SU-DHL-6 (cell line): ENCODE measurements at regions not wholly inside any gene's neighbourhood (a gene's known extent, or its start where the extent isn't known, plus 50 kb on each side); places are given as distances from the start of the nearest gene placed in this dataset.

Experiments used
- H2AFZ ChIP-seq: fragments of 200-600 bp; sonication (generic); 2 replicates; pipeline ENCODE4 v1.6.1; 2014; ENCODE audit warnings: low read depth, mild to moderate bottlenecking, moderate library complexity, mixed read lengths, antibody characterized with exemption, low read length; ENCODE audit not compliant: severe bottlenecking
- H3F3A ChIP-seq: fragments of 200-600 bp; shearing (Covaris generic); 2 replicates; pipeline ENCODE4 v1.6.0; 2016; ENCODE audit warnings: antibody characterized with exemption, mild to moderate bottlenecking; ENCODE audit not compliant: insufficient read depth
- H3K27ac ChIP-seq: fragments of 200-600 bp; sonication (generic); 2 replicates; pipeline ENCODE4 v1.5.1; 2016; ENCODE audit warnings: low read depth, mild to moderate bottlenecking, low read length, moderate library complexity, mixed read lengths
- H3K27me3 ChIP-seq: fragments of 200-600 bp; sonication (generic), shearing (Covaris generic); 2 replicates; pipeline ENCODE4 v1.6.0; 2014; ENCODE audit warnings: mild to moderate bottlenecking, low read length
- H3K36me3 ChIP-seq: fragments of 200-600 bp; sonication (generic); 2 replicates; pipeline ENCODE4 v1.6.1; 2014; ENCODE audit warnings: mild to moderate bottlenecking, low read length, mixed read lengths
- H3K4me2 ChIP-seq: fragments of 300-600, 200-600 bp; shearing (Covaris generic), sonication (generic); 2 replicates; pipeline ENCODE4 v1.6.0; 2014; ENCODE audit warnings: low read length, low read depth, mild to moderate bottlenecking; ENCODE audit not compliant: poor library complexity, severe bottlenecking
- H3K4me3 ChIP-seq: fragments of 200-600 bp; sonication (generic); 2 replicates; pipeline ENCODE4 v1.5.1; 2014; ENCODE audit warnings: antibody characterized with exemption, low read length, mild to moderate bottlenecking, mixed read lengths; ENCODE audit not compliant: insufficient read depth, poor library complexity, severe bottlenecking
- H3K79me2 ChIP-seq: fragments of 200-600 bp; sonication (generic); 2 replicates; pipeline ENCODE4 v1.6.1; 2014; ENCODE audit warnings: mild to moderate bottlenecking, low read length, moderate library complexity; ENCODE audit not compliant: insufficient read depth
- H3K9ac ChIP-seq: fragments of 200-600 bp; sonication (generic); 2 replicates; pipeline ENCODE4 v1.7.0; 2014; ENCODE audit warnings: mild to moderate bottlenecking, low read length
- H3K9me2 ChIP-seq: fragments of 200-600 bp; sonication (generic); replicated peaks from 2 replicates; pipeline ENCODE4 v1.6.1; 2014; ENCODE audit warnings: low read length; ENCODE audit not compliant: insufficient read depth
- H3K9me3 ChIP-seq: fragments of 200-600 bp; sonication (generic); 2 replicates; pipeline ENCODE4 v1.6.1; 2014; ENCODE audit warnings: low read length, mixed read lengths; ENCODE audit not compliant: insufficient read depth
- H4K20me1 ChIP-seq: fragments of 200-600 bp; sonication (generic); 2 replicates; pipeline ENCODE4 v1.6.1; 2014; ENCODE audit warnings: low read depth, mild to moderate bottlenecking, antibody characterized with exemption, low read length, moderate library complexity, mixed read lengths
- EZH2phosphoT487 ChIP-seq: fragments of 200-600 bp; sonication (generic), shearing (Covaris generic); conservative IDR thresholded peaks from 2 replicates; pipeline ENCODE4 v1.6.1; 2018; ENCODE audit warnings: mild to moderate bottlenecking, antibody characterized with exemption, low read length, moderate library complexity, mixed read lengths
- TF ChIP-seq, protein P1 (sequence below): fragments of 200-600 bp; sonication (generic); IDR thresholded peaks from one replicate; pipeline ENCODE4 v1.5.1; 2017; ENCODE audit warnings: antibody characterized with exemption, mild to moderate bottlenecking, low read length, moderate library complexity; ENCODE audit not compliant: insufficient read depth, poor library complexity, severe bottlenecking

DNA sequence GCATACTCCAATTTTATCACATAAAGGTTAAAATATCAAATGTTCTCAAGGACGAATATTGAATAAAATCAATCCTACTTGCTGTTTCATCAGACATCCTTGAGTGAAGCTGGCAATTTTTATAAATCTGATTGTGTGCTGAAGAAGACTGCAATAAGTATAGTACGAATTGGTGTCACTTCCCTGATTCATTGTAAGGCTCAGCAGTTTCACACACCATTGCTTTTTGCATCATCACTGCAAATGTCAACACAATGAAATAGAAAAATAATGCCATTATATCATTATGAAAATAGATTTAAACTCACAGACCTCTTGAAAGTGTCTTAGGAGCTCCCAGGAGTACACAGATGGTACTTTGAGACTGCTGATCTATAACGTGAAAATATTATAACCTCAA, 172.5 kb downstream of the ANKRD50 start:
- Histone ChIP-seq H3F3A (no peaks in the 10 kb centered on the region), H3K79me2 (no peaks in the 10 kb centered on the region), H3K27ac (no peak overlapping the region), H3K9me2 (no peaks in the 10 kb centered on the region), H3K9ac (no peak overlapping the region), H3K4me3 (no peak overlapping the region), H3K4me2 (no peak overlapping the region), H3K27me3 (no peaks in the 10 kb centered on the region), H4K20me1 (no peaks in the 10 kb centered on the region), H3K9me3 (no peaks in the 10 kb centered on the region), H2AFZ (no peak overlapping the region), H3K36me3 (no peaks in the 10 kb centered on the region)
- TF ChIP-seq EZH2phosphoT487 = no peak
- TF ChIP-seq, protein P1, sequence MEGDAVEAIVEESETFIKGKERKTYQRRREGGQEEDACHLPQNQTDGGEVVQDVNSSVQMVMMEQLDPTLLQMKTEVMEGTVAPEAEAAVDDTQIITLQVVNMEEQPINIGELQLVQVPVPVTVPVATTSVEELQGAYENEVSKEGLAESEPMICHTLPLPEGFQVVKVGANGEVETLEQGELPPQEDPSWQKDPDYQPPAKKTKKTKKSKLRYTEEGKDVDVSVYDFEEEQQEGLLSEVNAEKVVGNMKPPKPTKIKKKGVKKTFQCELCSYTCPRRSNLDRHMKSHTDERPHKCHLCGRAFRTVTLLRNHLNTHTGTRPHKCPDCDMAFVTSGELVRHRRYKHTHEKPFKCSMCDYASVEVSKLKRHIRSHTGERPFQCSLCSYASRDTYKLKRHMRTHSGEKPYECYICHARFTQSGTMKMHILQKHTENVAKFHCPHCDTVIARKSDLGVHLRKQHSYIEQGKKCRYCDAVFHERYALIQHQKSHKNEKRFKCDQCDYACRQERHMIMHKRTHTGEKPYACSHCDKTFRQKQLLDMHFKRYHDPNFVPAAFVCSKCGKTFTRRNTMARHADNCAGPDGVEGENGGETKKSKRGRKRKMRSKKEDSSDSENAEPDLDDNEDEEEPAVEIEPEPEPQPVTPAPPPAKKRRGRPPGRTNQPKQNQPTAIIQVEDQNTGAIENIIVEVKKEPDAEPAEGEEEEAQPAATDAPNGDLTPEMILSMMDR = no peak

DNA sequence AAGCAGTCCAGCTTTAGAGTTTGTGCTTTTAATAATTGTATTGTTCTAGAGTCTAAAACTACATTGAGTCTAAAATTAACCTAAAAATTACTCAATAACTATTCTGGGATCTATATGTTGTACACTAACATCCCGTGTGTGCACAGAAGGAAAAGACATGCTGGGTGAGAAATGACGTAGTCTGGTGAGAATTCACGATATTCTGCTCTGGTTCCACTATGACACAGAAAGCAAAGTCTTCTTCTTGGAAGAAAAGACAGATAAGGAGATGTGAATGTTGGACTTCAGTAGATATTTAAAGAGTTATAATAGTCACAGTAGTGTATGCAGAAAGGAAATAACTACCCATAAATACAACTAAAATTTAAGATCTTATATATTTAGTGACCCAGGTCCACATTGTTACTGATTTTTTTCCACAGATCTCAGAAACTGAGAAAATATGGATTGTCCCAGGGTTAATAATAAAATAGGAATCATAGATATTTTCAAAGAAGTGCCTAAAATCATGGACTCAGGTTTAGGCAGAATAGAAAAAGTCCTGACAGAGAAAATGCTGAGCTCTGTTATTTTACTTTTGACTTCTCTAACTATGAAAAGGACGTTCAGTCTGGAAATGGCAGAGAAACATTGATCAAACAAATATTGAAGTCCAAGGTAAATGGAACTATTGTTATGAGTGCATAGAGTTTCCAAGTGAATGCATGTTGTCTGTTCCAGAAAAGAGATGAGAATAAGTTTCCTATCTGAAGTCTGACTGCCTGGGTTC, 170.7 kb downstream of the ANKRD50 start:
- TF ChIP-seq, protein P1 = no peak
- Histone ChIP-seq H3K27me3 (no peaks in the 10 kb centered on the region), H3K4me2 (no peak overlapping the region), H2AFZ (no peak overlapping the region), H3K4me3 (no peak overlapping the region), H3K79me2 (no peaks in the 10 kb centered on the region), H3K36me3 (no peaks in the 10 kb centered on the region), H3K9me3 (no peaks in the 10 kb centered on the region), H4K20me1 (no peaks in the 10 kb centered on the region), H3K27ac (no peak overlapping the region), H3K9ac (no peak overlapping the region), H3F3A (no peaks in the 10 kb centered on the region), H3K9me2 (no peaks in the 10 kb centered on the region)

DNA sequence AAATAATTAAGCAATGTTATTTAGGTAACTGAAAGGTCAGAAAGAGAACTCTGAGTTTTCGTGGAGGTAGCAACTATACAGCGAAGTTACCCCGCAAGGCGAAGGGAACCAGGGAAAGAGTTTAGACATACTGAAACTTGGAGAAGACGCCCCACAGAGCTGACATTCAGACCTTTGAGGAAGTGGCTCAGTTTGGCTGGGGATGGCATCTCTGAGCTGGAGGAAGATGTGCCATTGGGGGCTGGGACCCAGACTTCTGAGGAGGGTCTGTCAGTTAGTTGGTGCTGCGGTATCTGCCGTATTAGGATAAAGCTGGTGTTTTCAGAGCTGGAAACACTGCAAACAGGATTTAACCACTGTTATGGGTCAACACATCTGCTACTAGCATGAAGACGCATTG, 156.6 kb downstream of the ANKRD50 start:
- H4K20me1 ChIP-seq = no peaks in the 10 kb centered on the region
- no peaks in the 10 kb centered on the region for H3K9me3 ChIP-seq
- H3K79me2 ChIP-seq = no peaks in the 10 kb centered on the region
- no peaks in the 10 kb centered on the region for H3K36me3 ChIP-seq
- no peak overlapping the region for H3K9ac ChIP-seq
- no peak overlapping the region for H3K4me3 ChIP-seq
- no peak overlapping the region for H3K27ac ChIP-seq
- no peaks in the 10 kb centered on the region for H3K27me3 ChIP-seq
- no peaks in the 10 kb centered on the region for H3K9me2 ChIP-seq
- H2AFZ ChIP-seq = no peak overlapping the region
- no peak for TF ChIP-seq EZH2phosphoT487
- TF ChIP-seq, protein P1 = no peak
- H3K4me2 ChIP-seq = no peak overlapping the region
- H3F3A ChIP-seq = no peaks in the 10 kb centered on the region
